ENCODE measurements at regions not wholly inside any gene's neighbourhood (a gene's known extent, or its start where the extent isn't known, plus 50 kb on each side); places are given as distances from the start of the nearest gene placed in this dataset.

DNA sequence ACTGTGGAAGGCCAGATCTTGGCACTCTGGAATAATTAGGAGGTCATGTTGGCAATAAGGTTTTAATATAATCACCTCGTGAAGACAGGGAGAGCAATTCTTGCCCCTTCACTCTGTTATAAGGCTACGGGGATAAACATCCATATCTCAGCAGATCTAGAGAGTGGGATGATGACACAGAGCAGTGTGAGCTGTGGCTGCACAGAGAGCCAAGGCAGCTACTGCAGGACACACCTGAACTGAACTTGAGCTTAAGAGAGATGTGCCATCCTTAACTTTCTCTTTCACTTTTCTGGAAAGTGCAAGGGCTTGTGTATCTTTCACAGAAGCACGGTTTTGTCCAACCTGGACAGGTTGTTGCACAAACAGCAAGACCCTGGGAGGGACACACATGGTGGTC lies 174.7 kb downstream of the GATA3 start:
- no peak for DNase-seq (ENCODE audit: low read depth in 2 of 2)

- DNase-seq (ENCODE audit: low read depth in 2 of 2), result no peak
Observed at GRCh38 chr10:8230902-8231301, 176.4 kb downstream of the GATA3 start.

- no peak for DNase-seq (ENCODE audit: low read depth in 2 of 2)
Observed at GRCh38 chr10:8233049-8233448, 178.6 kb downstream of the GATA3 start.

DNA sequence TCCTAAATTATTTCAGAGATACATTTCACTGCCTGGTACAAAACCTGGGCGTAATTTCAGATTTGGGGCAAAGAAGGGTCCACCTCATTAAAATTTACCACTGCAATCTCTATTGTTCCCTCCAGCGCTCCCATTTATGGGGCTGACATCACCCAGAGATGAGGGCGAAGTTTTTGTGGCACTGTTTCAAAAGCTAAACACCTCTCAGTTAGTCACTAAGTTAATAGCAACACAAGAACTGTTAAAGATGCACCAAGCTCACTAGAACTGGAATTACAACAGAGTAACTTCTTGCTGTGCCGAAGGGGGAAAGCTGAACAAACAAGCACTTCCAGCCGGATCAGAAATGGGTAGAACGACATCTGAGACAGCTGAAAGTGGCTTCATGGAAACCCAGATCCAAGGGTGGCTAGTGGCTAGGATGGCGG lies 179.4 kb downstream of the GATA3 start:
- no peak for DNase-seq (ENCODE audit: low read depth in 2 of 2)

- no peak for DNase-seq (ENCODE audit: low read depth in 2 of 2)
Observed at GRCh38 chr10:8235253-8236027, 181.0 kb downstream of the GATA3 start.

DNA sequence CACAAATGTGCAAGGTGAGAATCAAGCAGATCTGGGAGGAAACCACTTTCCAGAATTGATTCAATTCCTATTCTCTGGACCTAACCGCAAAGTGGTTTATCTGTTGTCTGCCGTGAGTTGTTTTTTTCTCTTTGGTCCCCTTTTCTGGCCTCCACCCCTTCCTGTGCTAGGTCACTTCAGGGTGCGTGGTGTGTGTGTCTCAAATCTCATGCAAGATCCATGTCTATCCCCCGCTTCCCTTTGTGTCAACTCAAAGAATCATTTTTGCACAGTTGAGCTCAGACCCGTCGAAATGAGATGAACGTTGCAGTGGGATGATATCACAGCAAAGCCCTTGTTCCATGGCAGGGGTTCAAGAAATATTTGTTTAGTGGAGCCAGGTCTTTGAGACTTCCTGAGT lies 184.5 kb downstream of the GATA3 start:
- peak in 1 of 2 donors; percentile 33 for DNase-seq (ENCODE audit: low read depth in 2 of 2)

- no peak for DNase-seq (ENCODE audit: low read depth in 2 of 2)
Observed at GRCh38 chr10:8240861-8241260, 186.4 kb downstream of the GATA3 start.

DNA sequence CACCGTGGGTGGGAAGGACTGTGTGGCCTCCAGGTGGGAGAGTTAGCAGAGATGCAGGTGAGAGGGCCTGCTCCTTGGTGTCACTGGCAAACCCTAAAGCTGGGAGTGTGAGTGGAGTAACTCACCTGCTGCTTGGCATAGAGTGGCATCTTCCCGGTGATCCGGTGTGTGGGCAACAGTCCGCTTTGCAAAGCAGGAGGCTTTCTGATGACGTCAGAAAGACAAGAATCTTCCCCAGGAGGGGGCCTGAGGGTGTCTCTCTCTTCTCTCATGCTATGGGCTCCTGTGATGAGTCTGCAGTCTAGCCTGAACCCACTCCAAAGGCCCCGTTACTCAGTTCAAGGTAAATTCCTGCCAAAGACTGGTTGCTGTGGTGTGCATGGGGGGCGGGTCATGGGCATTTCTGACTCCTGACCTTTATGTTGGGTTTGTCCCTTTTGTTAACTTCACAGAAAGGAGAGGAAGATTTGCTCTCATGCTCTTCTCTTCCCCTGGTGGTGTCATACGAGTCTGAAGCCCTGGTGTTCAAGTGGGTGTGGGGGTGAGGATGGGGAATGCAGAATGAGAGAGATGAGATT lies 187.9 kb downstream of the GATA3 start:
- DNase-seq (ENCODE audit: low read depth in 2 of 2), result peak; percentile 54 to 65

- no peak for DNase-seq (ENCODE audit: low read depth in 2 of 2)
Observed at GRCh38 chr10:8245131-8245813, 190.8 kb downstream of the GATA3 start.

GRCh38 chr10:8245814-8246142 lies 191.3 kb downstream of the GATA3 start:
- DNase-seq (ENCODE audit: low read depth in 2 of 2), result no peak

GRCh38 chr10:8246548-8246947 lies 192.1 kb downstream of the GATA3 start:
- no peak for DNase-seq (ENCODE audit: low read depth in 2 of 2)

DNA sequence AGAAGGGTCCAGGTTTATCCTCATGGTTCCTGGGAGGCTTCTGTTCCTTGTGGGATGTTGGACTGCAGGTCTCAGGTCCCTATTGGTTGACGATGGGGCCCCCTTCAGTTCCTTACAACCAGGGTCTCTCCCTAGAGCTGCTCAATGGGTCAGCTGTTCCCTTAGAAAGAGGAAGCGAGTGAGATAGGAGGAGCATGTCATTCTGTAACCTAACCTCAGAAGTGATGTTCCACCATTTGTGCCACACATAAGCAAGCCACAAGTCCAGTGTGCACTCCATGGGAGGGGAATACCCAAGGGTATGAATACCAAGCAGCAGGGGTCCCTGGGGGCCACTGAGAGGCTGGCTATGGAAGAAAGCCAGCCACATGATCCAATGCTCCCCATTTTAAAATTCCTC lies 192.7 kb downstream of the GATA3 start:
- DNase-seq (ENCODE audit: low read depth in 2 of 2), result no peak

- DNase-seq (ENCODE audit: low read depth in 2 of 2), result no peak
Observed at GRCh38 chr10:8248868-8249267, 194.4 kb downstream of the GATA3 start.

DNA sequence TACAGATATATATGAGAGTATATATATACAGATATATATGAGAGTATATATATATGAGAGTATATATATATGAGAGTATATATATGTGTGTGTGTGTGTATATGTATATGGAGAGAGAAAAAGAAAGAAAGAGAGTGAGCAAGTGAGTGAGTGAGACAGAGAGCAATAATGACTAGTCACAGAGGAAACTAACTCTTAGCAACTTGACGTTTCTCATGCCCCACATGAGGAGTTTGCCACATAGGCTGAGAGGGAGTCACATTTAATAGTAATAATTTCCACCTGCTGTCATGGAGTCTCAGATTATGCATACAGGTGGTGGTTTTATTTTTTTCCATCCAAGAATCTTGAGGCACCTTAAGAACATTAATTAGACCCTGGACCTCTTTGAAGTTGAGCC lies 199.9 kb downstream of the GATA3 start:
- DNase-seq (ENCODE audit: low read depth in 2 of 2), result peak; percentile 15 to 19

DNA sequence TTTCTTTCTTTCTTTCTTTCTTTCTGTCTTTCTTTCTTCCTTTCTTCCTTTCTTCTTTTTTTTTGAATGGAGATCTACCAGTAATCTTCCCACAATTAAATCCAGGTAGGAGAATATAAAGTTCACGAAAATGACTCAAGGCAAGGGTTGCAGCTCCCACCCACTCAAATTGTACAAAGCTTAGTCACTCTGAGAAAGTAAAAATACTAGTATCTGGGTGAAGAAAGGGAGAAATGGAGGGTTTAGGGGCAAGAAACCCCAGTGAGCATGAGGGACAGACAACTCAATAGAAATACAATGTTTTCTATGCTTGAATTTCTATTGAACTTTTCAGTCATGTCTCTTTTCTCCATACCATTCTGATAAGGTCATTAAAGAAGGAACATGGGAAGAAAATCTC lies 200.8 kb downstream of the GATA3 start:
- DNase-seq (ENCODE audit: low read depth in 2 of 2), result no peak

DNA sequence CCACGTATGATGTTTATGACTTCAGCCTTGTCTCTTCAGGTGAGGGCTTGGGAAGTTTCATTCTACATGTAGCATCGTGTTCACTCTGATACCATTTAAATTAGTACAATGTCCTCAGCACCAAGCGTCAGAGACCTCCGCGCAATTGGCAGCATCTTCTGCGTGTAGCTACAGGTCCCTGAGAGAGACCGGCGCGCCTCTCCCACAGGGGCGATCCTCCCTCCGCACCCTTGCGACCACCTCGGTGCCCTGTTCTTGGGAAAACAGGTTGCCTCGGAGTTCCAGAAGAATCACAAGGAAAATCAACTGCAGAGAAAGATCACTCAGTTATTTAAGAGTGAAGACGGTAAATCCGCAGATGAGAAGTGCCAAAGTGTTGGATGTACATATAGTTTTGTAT lies 206.2 kb downstream of the GATA3 start:
- DNase-seq (ENCODE audit: low read depth in 2 of 2), result no peak

- DNase-seq (ENCODE audit: low read depth in 2 of 2), result no peak
Observed at GRCh38 chr10:8262317-8262716, 207.8 kb downstream of the GATA3 start.

DNA sequence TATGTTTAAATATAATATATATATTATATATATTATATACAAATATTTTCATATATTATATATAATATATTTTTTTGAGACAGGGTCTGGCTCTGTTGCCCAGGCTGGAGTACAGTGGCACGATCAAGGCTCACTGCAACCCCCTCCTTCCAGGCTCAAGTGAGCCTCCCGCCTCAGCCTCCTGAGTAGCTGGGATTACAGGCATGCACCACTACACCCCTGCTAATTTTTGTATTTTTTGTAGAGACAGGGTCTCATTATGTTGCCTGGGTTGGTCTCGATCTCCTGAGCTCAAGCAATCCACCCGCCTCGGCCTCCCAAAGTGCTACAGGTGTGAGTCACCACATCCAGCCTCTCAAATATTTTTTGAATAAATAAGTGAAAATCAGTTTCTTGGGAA lies 215.5 kb downstream of the GATA3 start:
- no peak for DNase-seq (ENCODE audit: low read depth in 2 of 2)

- no peak for DNase-seq (ENCODE audit: low read depth in 2 of 2)
Observed at GRCh38 chr10:8272794-8273425, 218.4 kb downstream of the GATA3 start.

DNA sequence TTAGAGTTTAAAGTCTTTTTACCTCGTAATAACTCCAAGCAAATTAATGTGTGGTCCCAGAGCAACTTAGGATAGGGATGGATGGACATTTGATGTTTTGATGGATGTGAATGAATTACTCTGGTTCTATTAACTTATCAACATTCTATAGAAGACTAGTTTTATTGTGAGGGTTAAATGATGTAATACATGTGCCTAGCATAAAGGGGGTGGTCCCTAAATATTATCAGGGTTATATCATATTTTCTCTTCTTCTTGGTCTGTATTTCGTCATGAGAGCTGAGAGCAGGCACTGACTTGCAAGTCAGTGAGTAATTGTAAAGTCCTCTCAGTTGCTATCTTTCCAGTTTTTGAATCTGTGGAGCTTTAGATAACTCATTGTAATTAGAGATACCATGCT lies 219.3 kb downstream of the GATA3 start:
- no peak for DNase-seq (ENCODE audit: low read depth in 2 of 2)

DNA sequence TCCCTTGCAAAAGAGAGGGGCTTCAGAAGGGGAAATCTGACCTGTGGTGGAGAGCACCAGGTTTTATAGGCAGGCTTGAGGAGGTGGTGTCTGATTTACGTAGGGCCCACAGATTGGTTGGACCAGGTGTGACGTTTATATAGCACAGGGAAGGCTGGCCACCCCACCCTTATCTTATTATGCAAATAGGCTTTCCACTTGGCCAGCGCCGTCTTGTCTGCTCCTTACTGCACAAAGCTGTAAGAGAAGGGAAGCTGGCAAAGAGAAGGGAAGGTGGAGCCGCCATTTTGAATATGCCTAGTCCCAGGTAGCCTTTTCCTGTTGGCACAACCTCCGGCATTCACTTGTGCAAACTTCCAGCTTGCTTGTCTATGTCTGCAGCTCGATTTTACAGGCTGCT lies 221.4 kb downstream of the GATA3 start:
- DNase-seq (ENCODE audit: low read depth in 2 of 2), result no peak

DNA sequence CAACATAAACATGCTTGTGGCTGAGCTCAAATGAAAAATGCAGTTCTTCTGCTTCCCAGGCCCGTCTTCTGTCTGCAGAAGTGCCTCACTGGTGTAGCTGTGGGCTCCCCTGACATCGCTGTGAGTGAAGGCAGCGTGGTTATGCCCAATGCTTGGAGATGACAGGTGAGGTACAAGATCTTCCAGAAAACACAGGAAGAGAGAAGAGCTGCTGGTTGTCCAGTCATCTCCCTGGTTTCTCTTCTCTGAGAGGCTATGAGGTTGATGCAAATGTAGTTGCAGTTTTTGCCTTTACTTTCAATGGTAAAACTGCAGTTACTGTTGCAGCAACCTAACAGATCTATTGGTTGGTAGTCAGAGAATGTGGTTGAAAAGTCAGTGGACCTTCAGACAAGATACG lies 223.6 kb downstream of the GATA3 start:
- peak in 1 of 2 donors; percentile 18 for DNase-seq (ENCODE audit: low read depth in 2 of 2)

DNA sequence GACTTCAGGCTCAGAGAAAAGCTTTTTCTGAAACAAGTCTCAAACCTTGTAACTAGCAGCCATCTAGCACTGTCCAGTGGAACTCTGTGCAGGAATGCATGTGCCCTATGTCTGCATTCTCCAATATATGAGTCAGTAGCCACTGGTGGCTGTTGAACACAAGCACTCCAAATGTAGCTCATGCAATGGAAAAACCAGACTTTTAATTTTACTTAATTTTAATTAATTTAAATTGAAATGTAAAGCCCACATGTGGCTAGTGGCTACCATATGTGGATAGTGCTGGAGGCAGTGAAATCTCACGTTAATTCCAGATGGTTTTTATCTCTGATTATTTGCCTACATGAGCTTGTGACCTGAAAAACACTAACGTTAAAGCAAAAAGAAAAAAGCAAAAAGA lies 225.1 kb downstream of the GATA3 start:
- no peak for DNase-seq (ENCODE audit: low read depth in 2 of 2)
